HCT116 (cell line): ENCODE measurements at regions not wholly inside any gene's neighbourhood (a gene's known extent, or its start where the extent isn't known, plus 50 kb on each side); places are given as distances from the start of the nearest gene placed in this dataset.

Source experiments
- ATAC-seq: fragments of 200-7000 bp; cut with Tn5 transposase; 2 replicates; pipeline ENCODE4 v1.9.1; 2020; ENCODE audit warnings: mild to moderate bottlenecking, moderate library complexity
- BruUV-seq: library from RNA; stranded (reverse); fragments of 400-500 nt; replicated peaks from 2 replicates; lab custom pipeline; 2021; lab: Mats Ljungman, UMichigan
- CTCF ChIA-PET: fragments of 300-600 bp; sonication (Branson Sonifier 250); formaldehyde crosslinking; loops from one replicate; lab custom pipeline; 2021; ENCODE audit warnings: antibody characterized with exemption; lab: Charles Lee
- POLR2A ChIA-PET: fragments of 300-600, 350-600 bp; sonication (Branson Sonifier 250); formaldehyde crosslinking; loops from one replicate; lab custom pipeline; 2021; ENCODE audit warnings: antibody characterized with exemption; lab: Charles Lee
- RAD21 ChIA-PET, 2 experiments: fragments of 300-600 bp; sonication (Branson Sonifier 250); formaldehyde crosslinking; loops; one replicate each; lab custom pipeline; 2023; ENCODE audit warnings: low total read pairs in 2 of 2; ENCODE audit not compliant: uncharacterized antibody in 2 of 2, unreplicated experiment in 2 of 2, low non-redundant PET in 1 of 2; lab: Charles Lee
- DNase-seq: peaks from one replicate; pipeline ENCODE4 v3.0.0-alpha.2; 2010; ENCODE audit warnings: low read depth, low spot score
- H2AFZ ChIP-seq: fragments of 200-600 bp; shearing (Covaris generic), sonication (generic); 2 replicates; pipeline ENCODE4 v1.6.1; 2017; ENCODE audit warnings: low read depth, mixed run types, mixed read lengths, antibody characterized with exemption, low read length; ENCODE audit not compliant: poor library complexity, severe bottlenecking
- H3K27ac ChIP-seq: 2 replicates; pipeline ENCODE4 v1.5.1; 2012; ENCODE audit warnings: low read depth, low read length
- H3K27me3 ChIP-seq: fragments of 200-600 bp; sonication (generic); 2 replicates; pipeline ENCODE4 v1.6.1; 2016; ENCODE audit warnings: mixed run types, low read length, mixed read lengths; ENCODE audit not compliant: insufficient read depth
- H3K36me3 ChIP-seq, 2 experiments: fragments of 200-500 bp in 1 of 2; fragments of 200-600 bp in 1 of 2; sonication (Bioruptor generic) in 1 of 2; sonication (generic) in 1 of 2; 2 replicates each; pipeline versions ENCODE4 v1.5.1 to v1.6.1; 2014 to 2016; ENCODE audit warnings: low read length in 2 of 2, inconsistent platforms in 1 of 2, mixed read lengths in 1 of 2, mixed run types in 1 of 2; ENCODE audit not compliant: insufficient read depth in 2 of 2, control insufficient read depth in 1 of 2
- H3K4me1 ChIP-seq, 2 experiments: fragments of 200-600 bp in 1 of 2; sonication (generic) in 1 of 2; 2 replicates each; pipeline versions ENCODE4 v1.5.1 to v1.6.1; 2012 to 2017; ENCODE audit warnings: low read length in 2 of 2, inconsistent platforms in 1 of 2, mild to moderate bottlenecking in 1 of 2, mixed read lengths in 1 of 2, mixed run types in 1 of 2, moderate library complexity in 1 of 2; ENCODE audit not compliant: insufficient read depth in 2 of 2, control insufficient read depth in 1 of 2
- H3K4me2 ChIP-seq: fragments of 200-600 bp; sonication (generic); 2 replicates; pipeline ENCODE4 v1.6.1; 2017; ENCODE audit warnings: mixed run types, low read length, mixed read lengths
- H3K4me3 ChIP-seq, 2 experiments: fragments of 200-600 bp in 1 of 2; sonication (generic) in 1 of 2; replicated peaks in 1 of 2; 2 replicates each; pipeline ENCODE4 v1.5.1; 2011 to 2016; ENCODE audit warnings: low read length in 2 of 2, control low read depth in 1 of 2, low read depth in 1 of 2, mild to moderate bottlenecking in 1 of 2, mixed read lengths in 1 of 2, mixed run types in 1 of 2
- H3K79me2 ChIP-seq: fragments of 200-600 bp; sonication (generic); 2 replicates; pipeline ENCODE4 v1.6.1; 2017; ENCODE audit warnings: mild to moderate bottlenecking, mixed run types, low read length, moderate library complexity, mixed read lengths; ENCODE audit not compliant: insufficient read depth
- H3K9ac ChIP-seq: fragments of 200-600 bp; sonication (generic); 2 replicates; pipeline ENCODE4 v1.6.1; 2016; ENCODE audit warnings: low read length, mixed read lengths
- H3K9me2 ChIP-seq: fragments of 200-600 bp; sonication (generic), shearing (Covaris generic); 2 replicates; pipeline ENCODE4 v1.6.1; 2017; ENCODE audit warnings: mixed run types, mild to moderate bottlenecking, moderate library complexity; ENCODE audit not compliant: insufficient read depth
- H3K9me3 ChIP-seq, 2 experiments: fragments of 200-500 bp in 1 of 2; fragments of 200-600 bp in 1 of 2; sonication (Bioruptor generic) in 1 of 2; sonication (generic) in 1 of 2; 2 replicates each; pipeline ENCODE4 v1.6.1; 2014 to 2017; ENCODE audit warnings: low read length in 2 of 2, mixed read lengths in 2 of 2, inconsistent platforms in 1 of 2, low read depth in 1 of 2, mild to moderate bottlenecking in 1 of 2, mixed run types in 1 of 2, moderate library complexity in 1 of 2; ENCODE audit not compliant: control insufficient read depth in 1 of 2, insufficient read depth in 1 of 2
- H4K20me1 ChIP-seq: fragments of 200-600 bp; sonication (generic), shearing (Covaris generic); 2 replicates; pipeline ENCODE4 v1.6.1; 2017; ENCODE audit warnings: mixed run types, mild to moderate bottlenecking, moderate library complexity; ENCODE audit not compliant: insufficient read depth
- CBX3 ChIP-seq: IDR thresholded peaks from 2 replicates; pipeline ENCODE4 v1.6.1; 2012; ENCODE audit warnings: low read depth
- CTCF ChIP-seq, 3 experiments: fragments of 200-600 bp in 1 of 3; sonication (generic) in 1 of 3; IDR thresholded peaks in 2 of 3; conservative IDR thresholded peaks in 1 of 3; 2 replicates each; pipeline ENCODE4 v1.5.1; 2012 to 2017; ENCODE audit warnings: low read depth in 2 of 3, low read length in 2 of 3, antibody characterized with exemption in 1 of 3, borderline replicate concordance in 1 of 3, control low read depth in 1 of 3, mild to moderate bottlenecking in 1 of 3, mixed read lengths in 1 of 3, mixed run types in 1 of 3, moderate library complexity in 1 of 3; ENCODE audit not compliant: insufficient read depth in 1 of 3
- EZH2 ChIP-seq: fragments of 200-600 bp; sonication (generic); IDR thresholded peaks from 2 replicates; pipeline ENCODE4 v1.6.1; 2017; ENCODE audit warnings: antibody characterized with exemption, mixed run types
- JUND ChIP-seq: IDR thresholded peaks from 2 replicates; pipeline ENCODE4 v1.6.1; 2012
- ZNF274 ChIP-seq: fragments of 200-500 bp; sonication (Bioruptor generic); IDR thresholded peaks from 2 replicates; pipeline ENCODE4 v1.6.1; 2014; ENCODE audit warnings: mild to moderate bottlenecking, low read depth, low read length, inconsistent platforms
- intact Hi-C: fragments of 100-400 bp; cut with micrococcal nuclease; formaldehyde crosslinking; loops from 2 replicates; pipeline ENCODE4 v1.10.0; 2022

- Histone ChIP-seq H3K4me1 (no peaks in the 10 kb centered on the region), H3K4me3 (no peak overlapping the region), H3K27ac (no peak overlapping the region), H3K79me2 (no peaks in the 10 kb centered on the region), H3K36me3 (no peaks in the 10 kb centered on the region), H3K9me3 (peaks cover 8 to 26% of the 10 kb centered on the region in 2 experiments; a peak in 2 of 4 replicates), H3K4me2 (no peak overlapping the region), H3K9ac (no peak overlapping the region), H3K27me3 (no peaks in the 10 kb centered on the region), H4K20me1 (no peaks in the 10 kb centered on the region), H3K9me2 (no peaks in the 10 kb centered on the region), H2AFZ (no peak overlapping the region)
- intact Hi-C loops: no loop called here
- DNase-seq (no peak), ATAC-seq (no peak)
- CTCF ChIA-PET: no interaction called here
- POLR2A ChIA-PET: no interaction called here
- no TSS peak for BruUV-seq
- TF ChIP-seq JUND (no peak), CTCF (IDR thresholded peaks at IDR 0.05 in 2 of 3, conservative IDR thresholded peaks at IDR 0.05 in 1 of 3; ENCODE audit: borderline replicate concordance in 1 of 3, insufficient read depth in 1 of 3, low read depth in 2 of 3, low read length in 2 of 3) (no peak), CBX3 (no peak)
- RAD21 ChIA-PET: no interaction called here
Measured at GRCh38 chr1:239682960-239683359, 296.6 kb downstream of the CHRM3 start.

- CTCF ChIA-PET: no interaction called here
- Histone ChIP-seq H3K27me3 (no peaks in the 10 kb centered on the region), H4K20me1 (no peaks in the 10 kb centered on the region), H3K79me2 (no peaks in the 10 kb centered on the region), H3K4me1 (no peaks in the 10 kb centered on the region), H3K4me3 (no peak overlapping the region), H3K36me3 (no peaks in the 10 kb centered on the region; a peak in 1 of 4 replicates), H3K4me2 (no peak overlapping the region), H3K9me3 (peaks cover 9 to 15% of the 10 kb centered on the region in 2 experiments; a peak in 2 of 4 replicates), H2AFZ (no peak overlapping the region), H3K9me2 (no peaks in the 10 kb centered on the region), H3K27ac (no peak overlapping the region), H3K9ac (no peak overlapping the region)
- intact Hi-C loops: no loop called here
- no peak for ATAC-seq
- no TSS peak for BruUV-seq
- RAD21 ChIA-PET: no interaction called here
- POLR2A ChIA-PET: no interaction called here
- TF ChIP-seq EZH2 (no peak), CTCF (IDR thresholded peaks at IDR 0.05 in 2 of 3, conservative IDR thresholded peaks at IDR 0.05 in 1 of 3; ENCODE audit: borderline replicate concordance in 1 of 3, insufficient read depth in 1 of 3, low read depth in 2 of 3, low read length in 2 of 3) (no peak), ZNF274 (no peak)
- TF ChIP-seq, all 23 proteins: peak for 0
- no peak for DNase-seq
Measured at GRCh38 chr1:239686386-239686785, 300.0 kb downstream of the CHRM3 start.
